Right lung (tissue), 2 donors: ENCODE measurements at regions not wholly inside any gene's neighbourhood (a gene's known extent, or its start where the extent isn't known, plus 50 kb on each side); places are given as distances from the start of the nearest gene placed in this dataset.
A peak's percentile ranks its signal among the peaks of the same experiment; 100 is the strongest.

Experiments
- DNase-seq, 2 donors: peaks; one replicate each; pipeline ENCODE4 v3.0.0-alpha.2; 2013

DNA sequence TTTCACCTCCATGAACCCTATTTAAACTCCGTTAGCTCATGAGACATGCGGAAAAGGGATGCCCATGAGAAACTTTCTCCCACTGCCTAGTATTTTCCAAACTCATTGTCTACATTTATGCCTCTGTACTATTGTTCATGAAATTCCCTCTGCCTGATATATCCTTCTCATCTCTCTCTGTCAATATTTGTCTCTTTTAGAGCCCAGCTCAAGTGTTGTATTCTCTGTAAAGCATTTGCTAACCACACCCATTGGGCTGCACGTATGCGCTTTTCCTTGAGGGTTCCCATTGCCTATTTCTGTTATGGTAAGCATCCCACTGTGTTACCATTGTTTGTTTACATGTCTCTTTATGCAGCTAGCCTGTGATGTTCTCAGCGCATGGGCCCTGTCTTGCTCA is 211.4 kb downstream of the MDFIC start:
- DNase-seq: no peak

DNA sequence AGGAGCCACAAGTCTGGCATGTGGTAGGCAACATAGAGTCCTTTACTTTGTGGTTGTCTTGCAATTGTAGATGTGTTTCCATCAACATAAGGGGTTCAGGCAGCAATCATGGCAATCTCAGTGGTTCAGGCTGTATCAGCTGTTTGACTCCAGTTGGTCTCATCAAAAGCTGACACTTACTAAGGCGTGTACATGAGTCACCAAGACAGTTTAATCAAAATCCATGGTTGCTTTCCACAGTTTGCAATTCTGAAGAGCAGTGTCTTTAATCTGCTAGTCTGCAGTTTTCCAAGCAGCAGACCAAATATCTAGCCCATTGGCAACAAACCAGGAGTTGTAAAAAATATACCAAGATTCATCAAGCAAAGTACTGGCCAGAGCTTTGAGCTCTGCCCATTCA is 210.2 kb downstream of the MDFIC start:
- no peak for DNase-seq

DNA sequence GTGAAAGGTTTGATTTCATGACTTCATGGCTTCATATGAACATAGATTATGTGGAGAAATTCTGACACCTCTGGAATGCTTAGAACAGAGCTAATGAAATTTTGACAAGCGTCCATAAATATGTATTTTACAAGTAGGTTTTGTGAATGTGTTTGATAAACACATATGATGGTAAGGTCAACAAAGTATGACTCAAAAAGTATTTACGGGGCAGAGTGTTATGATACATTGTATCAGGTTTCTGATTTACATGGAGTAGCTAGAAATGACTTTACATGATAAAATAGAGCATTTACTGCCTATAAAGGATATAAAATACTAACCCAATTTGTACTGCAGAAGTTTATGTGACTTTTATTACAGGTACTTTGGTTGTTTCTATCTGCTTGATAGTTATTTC is 206.3 kb downstream of the MDFIC start:
- DNase-seq: no peak

DNA sequence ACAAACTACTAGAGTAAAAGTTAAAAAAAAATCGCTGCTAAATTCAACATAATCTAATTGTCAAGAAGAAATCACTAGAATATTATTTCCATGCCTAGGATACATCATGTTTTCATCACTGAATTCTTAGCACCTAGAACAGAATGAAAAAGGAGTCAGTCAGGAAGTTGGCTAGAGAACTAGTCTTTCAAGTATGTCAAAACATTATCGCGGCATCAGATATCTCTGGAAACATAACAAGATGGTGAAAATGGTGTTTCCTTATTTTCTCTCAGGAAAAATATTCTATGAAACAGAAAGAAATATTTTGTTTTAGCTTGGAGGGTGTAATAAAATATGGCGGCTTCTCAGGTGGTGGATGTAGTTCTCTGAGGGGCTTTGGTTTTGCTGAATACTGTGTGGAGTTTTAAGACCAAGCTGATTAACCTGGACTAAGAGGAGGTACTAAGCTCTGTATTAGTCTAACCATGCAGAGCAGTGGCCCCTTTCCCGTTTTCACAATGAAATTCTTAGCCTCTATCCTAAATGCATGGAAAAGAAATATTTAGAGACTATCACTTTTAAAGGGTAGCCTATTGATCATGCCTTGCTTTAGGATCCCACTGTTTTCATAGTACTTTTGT is 205.6 kb downstream of the MDFIC start:
- no peak for DNase-seq

DNA sequence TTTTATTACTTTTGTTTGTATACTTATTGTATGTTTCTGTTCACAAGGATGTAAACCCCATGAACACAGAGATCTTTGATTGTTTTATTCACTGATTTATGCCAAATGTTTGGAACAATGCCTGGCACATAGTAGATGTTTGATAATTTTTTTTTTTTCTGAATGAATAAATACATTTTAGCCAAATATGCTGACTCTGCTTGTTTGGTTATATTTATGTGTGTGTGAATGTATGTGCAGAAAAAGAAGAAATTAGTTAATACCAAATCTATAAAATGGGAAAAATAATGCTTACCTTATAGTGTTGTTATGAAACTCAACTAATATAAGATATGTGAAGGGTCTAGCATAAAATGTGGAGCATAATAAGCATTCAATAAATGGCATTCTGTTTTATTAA is 203.9 kb downstream of the MDFIC start:
- DNase-seq: no peak

DNA sequence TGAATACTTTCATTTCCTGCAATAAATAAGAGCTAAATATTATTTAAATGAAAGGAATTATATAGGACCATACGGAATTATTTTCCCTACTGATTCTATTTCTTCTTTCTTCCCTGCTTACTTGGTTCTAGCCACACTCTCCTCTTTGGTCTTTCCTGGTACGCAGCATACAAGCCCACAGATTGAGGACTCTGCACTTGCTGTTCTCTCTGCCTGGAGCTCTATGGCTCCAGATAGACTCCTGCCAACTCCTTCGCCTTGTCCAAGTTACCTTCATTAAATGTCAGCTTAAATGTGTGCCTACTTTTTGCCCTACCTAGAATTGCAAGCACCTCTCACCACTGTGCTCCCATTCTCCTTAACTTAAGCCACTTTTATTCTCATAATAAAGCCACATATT is 203.4 kb downstream of the MDFIC start:
- DNase-seq: no peak

DNA sequence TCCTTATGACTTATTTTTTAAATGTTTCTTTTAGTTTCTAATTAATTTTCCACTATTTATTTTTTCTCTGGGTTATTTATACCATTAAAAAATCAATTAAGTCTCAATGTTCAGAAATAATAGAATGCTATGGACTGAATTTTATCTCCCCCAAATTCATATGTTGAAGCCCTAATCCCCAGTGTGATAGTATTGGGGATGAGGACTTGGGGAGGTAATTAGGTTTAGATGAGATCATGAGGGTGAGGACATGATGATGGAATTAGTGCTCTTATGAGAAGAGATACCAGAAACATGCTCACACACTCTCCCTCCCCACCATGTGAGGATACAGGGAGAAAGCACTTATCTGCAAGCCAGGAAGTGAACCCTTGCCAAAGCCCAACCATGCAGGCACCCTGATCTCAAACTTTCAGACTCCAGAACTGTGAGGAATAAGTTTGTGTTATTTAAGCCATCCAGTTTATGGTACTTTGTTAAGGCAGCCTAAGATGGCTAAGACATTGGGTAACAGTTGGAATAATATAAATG is 202.6 kb downstream of the MDFIC start:
- no peak for DNase-seq

DNA sequence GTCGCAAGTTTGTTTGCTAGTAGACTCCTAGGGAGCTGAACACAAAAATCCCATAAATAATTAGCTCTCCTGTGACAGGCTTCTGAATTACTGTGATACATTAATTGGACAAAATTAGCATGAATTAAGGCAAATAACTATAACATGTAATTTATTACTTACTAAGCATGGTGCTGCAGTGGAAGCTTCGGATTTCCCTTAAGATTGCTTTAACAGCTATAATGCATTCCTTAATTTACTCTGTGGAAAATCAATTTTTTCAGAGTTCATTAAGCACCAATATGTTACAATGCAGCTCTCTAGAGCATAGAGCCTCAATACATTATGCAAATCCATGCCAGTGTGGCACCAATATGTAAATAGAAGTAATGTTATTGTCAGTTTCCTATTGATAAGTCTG is 201.5 kb downstream of the MDFIC start:
- DNase-seq: no peak

DNA sequence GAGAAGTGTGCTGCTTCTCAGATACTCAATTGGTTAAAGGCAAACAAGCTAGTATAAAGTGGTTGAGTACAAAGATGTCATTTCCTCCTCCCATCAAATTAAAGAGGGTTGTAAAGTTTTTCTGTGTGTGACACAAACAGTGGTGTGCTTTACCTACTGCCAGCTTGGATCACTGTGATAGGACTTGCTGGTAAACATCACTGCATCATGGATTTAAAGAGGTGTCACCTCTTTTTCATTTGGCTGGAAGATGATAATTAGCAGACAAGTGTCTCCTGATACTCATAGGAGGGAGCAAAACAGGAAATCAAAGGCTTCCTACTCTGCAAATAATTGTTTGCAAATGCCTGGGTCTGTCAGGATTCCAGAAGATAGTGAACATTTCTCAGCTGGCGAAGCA is 200.5 kb downstream of the MDFIC start:
- no peak for DNase-seq

DNA sequence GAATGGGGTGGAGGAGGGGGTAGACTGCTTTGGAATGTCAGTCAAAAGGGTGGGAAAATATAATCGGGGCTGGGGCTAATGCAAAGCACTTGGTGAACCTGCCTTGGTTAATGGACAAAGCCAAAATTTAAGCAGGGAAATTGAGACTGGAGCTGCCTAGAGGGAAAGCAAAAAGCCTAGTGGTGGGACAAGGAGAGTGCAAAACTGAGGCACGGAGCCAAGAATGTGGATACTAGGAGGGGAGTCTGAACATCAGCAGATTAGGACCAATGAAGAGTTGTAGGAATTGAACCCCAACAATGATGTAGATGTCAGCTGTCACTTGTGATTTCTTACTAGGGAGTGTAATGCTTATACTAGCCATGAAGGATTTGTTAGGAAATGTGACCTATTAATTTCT is 195.9 kb downstream of the MDFIC start:
- no peak for DNase-seq

DNA sequence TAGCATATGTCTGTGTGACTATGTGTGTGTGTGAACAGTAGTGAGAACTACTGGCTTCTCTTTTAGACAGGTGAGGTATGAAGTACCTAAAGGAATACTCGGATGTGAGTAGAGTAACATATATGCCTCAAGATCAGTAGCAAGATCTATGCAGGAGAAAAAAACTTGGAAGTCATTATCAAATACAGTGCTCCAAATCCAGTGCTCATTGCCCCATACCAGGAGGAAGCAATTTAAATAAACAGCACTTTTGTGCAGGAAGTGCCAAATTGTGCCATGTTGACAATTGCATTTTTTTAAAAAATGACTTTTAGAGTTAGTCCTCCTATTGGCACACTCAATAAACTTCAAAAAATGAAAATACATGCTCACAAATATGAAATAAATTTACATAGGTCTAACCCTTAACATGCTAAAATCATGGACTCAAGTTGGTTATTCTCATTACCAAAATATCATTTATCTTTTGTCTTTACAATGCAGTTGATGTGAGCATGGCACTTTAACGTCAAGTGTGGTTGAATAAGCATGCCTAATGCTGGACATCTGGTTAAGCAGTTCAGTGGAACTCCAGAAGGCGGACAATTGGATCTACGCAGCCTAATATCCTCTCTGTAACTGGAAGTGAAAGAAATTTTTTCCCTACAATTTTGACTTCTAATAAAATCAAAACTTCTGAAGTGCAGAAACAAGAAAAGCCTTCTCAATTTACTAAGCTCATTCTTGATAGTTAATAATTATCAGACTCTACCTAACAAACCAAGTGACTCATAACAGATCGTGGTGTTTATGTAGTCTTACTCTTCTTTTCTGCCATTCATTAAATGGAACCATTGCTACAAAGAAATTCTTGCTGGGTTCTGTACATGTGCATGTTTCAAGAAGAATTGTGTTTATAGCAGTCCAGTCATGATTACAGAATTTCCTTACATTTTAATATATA is 195.2 kb downstream of the MDFIC start:
- DNase-seq: no peak

DNA sequence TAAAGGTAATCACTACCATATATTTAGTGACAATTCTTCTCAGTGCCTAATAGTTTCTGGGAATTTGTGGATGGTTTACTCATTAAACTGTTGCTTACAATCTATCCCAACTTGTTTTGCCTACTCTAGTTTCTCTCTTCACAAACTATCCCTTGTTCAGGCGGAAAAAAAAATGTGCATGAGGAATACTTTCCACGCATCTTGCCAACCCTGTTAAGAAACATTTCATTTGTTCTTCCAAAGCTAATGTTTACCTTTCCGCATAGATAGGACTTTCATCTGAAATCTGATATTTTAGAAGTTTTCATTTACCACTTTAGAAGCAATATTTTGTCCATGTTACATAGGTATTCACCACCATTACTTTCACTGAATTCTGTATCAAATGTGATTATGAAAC is 191.9 kb downstream of the MDFIC start:
- DNase-seq: no peak

DNA sequence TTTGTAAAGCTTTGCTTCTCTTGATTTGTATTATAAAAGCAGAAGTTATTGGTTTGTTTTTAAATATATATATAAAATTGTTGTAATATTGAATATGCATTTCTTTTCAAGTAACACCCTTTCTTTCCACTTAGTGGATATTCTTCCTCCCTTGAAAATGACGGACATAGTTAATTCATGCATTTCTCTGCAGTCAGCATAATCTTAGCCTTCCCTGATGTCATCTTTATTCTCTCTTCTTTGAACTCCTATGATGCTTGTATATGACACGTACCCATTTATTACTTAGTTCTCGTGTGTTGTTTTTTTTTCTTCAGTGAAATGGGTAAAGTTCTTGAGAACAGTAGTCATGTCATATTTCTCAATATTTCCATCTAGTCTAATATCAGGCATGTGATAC is 191.2 kb downstream of the MDFIC start:
- no peak for DNase-seq

DNA sequence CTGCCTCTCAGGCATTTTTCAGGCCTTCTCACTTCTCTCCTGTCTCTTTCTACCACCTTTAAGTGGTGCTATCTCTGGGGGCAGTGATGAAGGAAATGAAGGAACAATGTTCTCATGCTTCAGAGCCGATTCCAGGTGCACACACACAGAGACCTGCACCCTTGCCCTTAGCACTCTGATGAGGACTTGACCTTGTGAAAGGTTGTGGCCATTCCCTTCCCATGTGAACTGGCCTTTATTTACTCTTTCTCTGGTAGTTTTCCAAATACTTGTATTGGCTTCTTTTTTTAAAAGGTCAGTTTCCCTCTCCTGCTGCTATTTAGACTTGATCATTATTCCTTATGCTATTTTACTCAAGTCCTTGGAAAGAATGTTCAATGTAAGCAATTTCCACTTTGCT is 188.6 kb downstream of the MDFIC start:
- no peak for DNase-seq

DNA sequence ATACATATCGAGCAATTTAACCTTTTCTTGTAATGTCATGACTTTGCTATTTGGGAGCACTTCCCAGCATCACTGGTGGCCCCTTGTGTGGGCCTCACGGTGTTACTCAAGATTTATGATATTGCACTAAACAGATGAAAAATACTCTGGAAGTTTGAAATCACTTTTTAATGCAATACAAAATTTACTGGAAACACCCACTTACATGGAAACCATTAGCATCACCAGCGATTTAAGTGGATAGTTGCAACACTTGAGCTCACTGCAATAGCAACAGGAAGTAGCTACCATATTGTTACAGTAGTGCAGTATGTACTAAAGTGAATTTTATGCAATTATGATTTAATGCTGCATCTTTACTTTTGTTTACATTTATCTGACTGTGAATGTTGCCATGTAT is 184.4 kb downstream of the MDFIC start:
- no peak for DNase-seq

DNA sequence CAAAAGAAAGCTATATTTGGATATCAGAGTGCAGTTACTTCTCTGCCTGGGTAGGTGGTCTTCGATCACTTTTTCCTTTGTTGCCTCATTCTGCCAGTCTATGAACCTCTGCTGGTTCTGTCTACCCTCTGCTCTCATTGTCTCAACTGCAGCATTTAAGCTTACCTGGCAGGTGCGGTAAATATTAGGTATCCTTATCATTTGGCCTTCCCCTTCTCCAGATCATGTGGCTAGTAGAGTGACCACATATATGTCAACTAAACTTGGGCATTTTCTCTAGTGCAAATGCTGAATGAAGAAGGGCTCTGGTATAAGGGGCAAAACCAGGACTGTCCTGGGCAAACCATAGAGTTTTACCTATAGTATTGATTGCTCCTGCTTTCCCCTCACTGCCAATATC is 180.8 kb downstream of the MDFIC start:
- DNase-seq: no peak

DNA sequence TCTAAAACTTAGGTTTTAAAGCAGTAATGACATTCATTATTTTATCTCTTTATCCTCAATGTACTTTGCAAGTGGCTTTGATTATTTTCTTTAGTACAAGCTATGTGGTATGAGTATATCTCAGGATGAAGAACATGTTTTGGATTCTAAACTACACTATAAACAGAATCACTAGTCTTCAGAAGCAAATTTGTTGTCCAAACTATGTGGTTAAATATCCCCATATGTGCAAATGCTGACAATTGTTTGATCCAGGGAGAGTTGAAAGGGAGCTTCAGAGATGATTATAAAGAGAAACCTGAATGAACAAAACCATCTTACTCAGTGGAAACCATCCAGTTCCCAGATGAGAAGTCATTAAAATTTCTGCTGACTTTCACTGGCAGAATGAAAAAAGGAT is 179.3 kb downstream of the MDFIC start:
- DNase-seq: no peak

DNA sequence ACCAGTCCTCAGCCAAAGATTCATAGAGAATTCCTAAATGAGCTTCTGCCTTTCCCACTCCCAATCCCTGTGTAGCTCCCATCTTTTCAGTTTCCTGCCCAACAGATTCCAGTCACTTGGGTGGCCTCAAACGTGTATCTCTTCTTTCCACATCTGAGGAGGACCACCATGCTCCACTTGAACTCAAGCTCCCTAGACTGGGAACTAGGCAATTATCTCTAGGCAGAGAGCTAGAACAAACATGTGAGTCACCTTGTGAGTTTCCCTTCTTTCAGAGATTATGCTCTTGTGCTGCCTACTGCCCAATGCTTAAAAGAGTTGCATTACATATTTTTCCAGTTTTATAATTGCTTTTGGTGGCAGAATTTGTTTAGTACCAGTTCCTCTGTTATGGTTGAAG is 178.0 kb downstream of the MDFIC start:
- DNase-seq: no peak

DNA sequence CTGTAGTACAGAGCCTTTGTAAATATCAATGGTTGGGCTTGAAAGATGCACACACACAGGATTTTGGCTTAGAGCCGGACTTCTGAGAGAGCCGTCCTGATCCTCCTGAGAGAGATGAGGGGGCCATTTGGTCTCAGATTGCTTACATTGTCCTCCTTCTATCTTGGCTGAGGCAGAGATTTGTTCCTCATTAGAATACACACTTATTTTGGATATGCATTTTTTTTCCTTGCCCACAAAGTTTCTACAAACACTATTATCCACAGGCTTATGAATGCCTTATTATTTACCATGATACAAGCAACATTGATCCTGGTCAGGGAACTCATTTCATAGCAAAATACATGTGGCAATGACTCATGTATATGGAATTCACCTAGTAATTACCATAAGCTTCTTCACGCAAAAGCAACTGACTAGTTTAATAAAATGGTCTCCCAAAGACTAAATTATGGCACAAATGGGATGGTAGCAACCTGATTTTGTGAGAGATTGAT is 175.3 kb downstream of the MDFIC start:
- DNase-seq: no peak

DNA sequence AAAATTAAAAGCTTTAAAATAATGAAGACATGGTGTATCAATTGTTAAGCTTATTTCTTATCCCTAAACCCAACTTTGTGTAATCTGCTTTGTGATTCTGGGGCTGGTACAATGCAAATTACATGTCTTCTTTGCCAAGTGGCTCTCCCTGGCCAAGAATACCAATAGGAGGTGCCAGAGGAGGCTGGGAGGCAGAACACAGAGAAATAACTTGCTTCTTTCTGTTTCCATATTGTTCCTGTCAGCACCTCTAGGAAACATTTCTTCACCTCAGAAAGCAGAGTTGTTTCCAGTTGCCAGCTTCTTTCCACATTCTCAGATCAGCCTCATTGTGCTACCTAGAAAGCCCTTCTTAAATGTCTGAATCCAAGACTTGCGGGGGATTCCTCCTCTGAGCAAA is 174.4 kb downstream of the MDFIC start:
- DNase-seq: no peak

DNA sequence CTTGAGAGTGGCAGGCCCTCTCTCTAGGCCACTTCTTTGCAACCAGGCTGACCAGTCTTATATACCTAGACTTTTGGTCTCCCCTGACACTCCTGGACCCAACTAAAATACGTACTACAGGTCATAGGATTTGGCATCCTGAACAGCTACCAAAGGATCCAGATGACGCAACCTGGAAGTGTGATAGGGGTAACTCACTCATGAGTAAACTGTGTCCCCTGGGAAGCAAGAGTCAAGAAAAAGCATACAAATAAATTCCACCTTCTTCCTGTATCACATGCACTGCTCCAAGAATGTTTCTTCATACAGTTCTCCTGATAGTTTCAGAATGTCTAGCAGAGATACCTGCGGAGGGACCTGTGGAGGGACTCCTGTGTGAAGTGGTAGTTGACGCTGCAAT is 172.3 kb downstream of the MDFIC start:
- DNase-seq: no peak

DNA sequence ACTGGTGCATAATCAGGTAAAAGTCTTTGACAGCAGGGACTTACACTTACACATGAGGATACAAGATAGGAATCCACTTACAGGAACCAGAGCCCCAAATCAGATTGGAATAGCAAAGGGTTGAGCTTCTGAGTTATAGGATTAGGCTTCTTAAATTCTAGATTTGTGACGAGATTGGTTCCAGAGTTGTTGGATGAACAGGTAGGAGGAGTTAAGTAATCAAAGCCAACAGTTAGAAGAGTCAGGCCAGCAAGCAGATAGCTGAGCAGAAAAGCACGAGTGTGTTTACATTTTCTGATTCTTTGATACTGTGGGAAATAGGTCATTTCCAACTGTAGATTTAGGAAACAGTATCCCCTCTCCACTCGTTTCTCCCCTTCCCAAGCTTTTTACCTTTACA is 167.0 kb downstream of the MDFIC start:
- DNase-seq: no peak

DNA sequence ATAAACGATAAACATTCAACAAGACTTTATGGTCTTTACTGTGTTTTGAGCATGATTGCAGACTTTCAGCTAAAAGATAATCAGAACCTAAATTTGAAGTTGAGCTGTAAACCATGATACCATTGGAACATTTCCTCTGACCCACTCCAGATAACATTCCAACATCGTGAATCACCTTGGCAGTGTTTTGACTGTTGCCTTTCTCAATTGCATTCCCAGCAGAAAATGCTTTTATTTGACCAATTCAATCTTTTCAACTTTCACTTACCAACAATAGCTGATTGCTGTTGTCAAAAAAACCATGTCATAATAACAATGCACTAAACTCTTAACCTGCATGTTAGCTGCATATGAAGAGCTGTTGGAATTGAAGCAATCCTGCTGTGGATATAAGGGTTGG is 165.5 kb downstream of the MDFIC start:
- DNase-seq: peak; percentile 29
